ENCODE measurements at regions not wholly inside any gene's neighbourhood (a gene's known extent, or its start where the extent isn't known, plus 50 kb on each side); places are given as distances from the start of the nearest gene placed in this dataset.
"Not testable (repeated sequence)": the region's sequence is repeated elsewhere in the genome, so short reads cannot be mapped to it uniquely, and the experiment has no call there.

GRCh38 chr7:76971201-76971600 is 61.0 kb downstream of the SPDYE17 start:
- DNase-seq, result not testable (repeated sequence)

- peak in 1 of 3 donors; percentile 17 for DNase-seq
These were observed 62.3 kb downstream of the SPDYE17 start for GRCh38 chr7:76969892-76970291.

- DNase-seq, result not testable (repeated sequence)
These were observed 66.2 kb downstream of the SPDYE17 start for GRCh38 chr7:76965731-76966548.

GRCh38 chr7:76964050-76964449 is 68.1 kb downstream of the SPDYE17 start:
- DNase-seq, result not testable (repeated sequence)

- not testable (repeated sequence) for DNase-seq
These were observed 69.1 kb downstream of the SPDYE17 start for GRCh38 chr7:76963061-76963460.

GRCh38 chr7:76960400-76960986 is 71.7 kb downstream of the SPDYE17 start:
- not testable (repeated sequence) for DNase-seq

- not testable (repeated sequence) for DNase-seq
These were observed 72.4 kb downstream of the SPDYE17 start for GRCh38 chr7:76959573-76960399.

- DNase-seq, result not testable (repeated sequence)
These were observed 75.6 kb downstream of the SPDYE17 start for GRCh38 chr7:76956531-76956930.

GRCh38 chr7:76955124-76955523 is 77.0 kb downstream of the SPDYE17 start:
- DNase-seq, result not testable (repeated sequence)

- DNase-seq, result peak; percentile 17 to 29 (median 25)
These were observed 87.6 kb downstream of the SPDYE17 start for GRCh38 chr7:76944603-76945002.

GRCh38 chr7:76941809-76942765 is 90.1 kb downstream of the SPDYE17 start:
- peak in 2 of 3 donors; percentile 14 to 19 for DNase-seq

- DNase-seq, result not testable (repeated sequence)
These were observed 94.4 kb downstream of the SPDYE17 start for GRCh38 chr7:76937781-76938180.

- DNase-seq, result not testable (repeated sequence)
These were observed 94.8 kb downstream of the SPDYE17 start for GRCh38 chr7:76937330-76937729.

GRCh38 chr7:76936346-76936745 is 95.8 kb downstream of the SPDYE17 start:
- DNase-seq, result not testable (repeated sequence)

GRCh38 chr7:76934711-76935110 is 97.5 kb downstream of the SPDYE17 start:
- DNase-seq, result not testable (repeated sequence)

- DNase-seq, result not testable (repeated sequence)
These were observed 99.2 kb downstream of the SPDYE17 start for GRCh38 chr7:76932957-76933356.

- DNase-seq, result peak in 1 of 3 donors; percentile 6
These were observed 100.7 kb downstream of the SPDYE17 start for GRCh38 chr7:76931441-76931840.

GRCh38 chr7:76930416-76930815 is 101.7 kb downstream of the SPDYE17 start:
- not testable (repeated sequence) for DNase-seq

GRCh38 chr7:76928751-76929150 is 103.4 kb downstream of the SPDYE17 start:
- DNase-seq, result not testable (repeated sequence)

- DNase-seq, result peak; percentile 41 to 60 (median 58)
These were observed 104.3 kb downstream of the SPDYE17 start for GRCh38 chr7:76927741-76928393.

GRCh38 chr7:76926416-76926815 is 105.7 kb downstream of the SPDYE17 start:
- not testable (repeated sequence) for DNase-seq

Measured in suppressor macrophage treated with lipopolysaccharide for 1 hour (primary cell).